Naive B cell (primary cell): ENCODE measurements at regions not wholly inside any gene's neighbourhood (a gene's known extent, or its start where the extent isn't known, plus 50 kb on each side); places are given as distances from the start of the nearest gene placed in this dataset.
A peak's percentile ranks its signal among the peaks of the same experiment; 100 is the strongest.

Experiments
- ATAC-seq, 2 donors: fragments of 150-1000 bp; cut with Tn5 transposase; 2 replicates each; pipeline ENCODE4 v1.10.0; 2021; ENCODE audit warnings: low read depth in 2 of 2, mild to moderate bottlenecking in 2 of 2, moderate library complexity in 2 of 2
- DNase-seq: peaks from one replicate; pipeline ENCODE4 v3.0.0; 2022
- H3K27ac Mint-ChIP-seq, 6 donors: one replicate each; pipeline ENCODE4 v1.8.0; 2020 to 2022; ENCODE audit warnings: mild to moderate bottlenecking in 6 of 6, mixed read lengths in 6 of 6, moderate library complexity in 5 of 6, inconsistent platforms in 2 of 6
- H3K27me3 Mint-ChIP-seq, 3 donors: one replicate each; pipeline ENCODE4 v1.8.0; 2021 to 2022; ENCODE audit warnings: mixed read lengths in 3 of 3, mild to moderate bottlenecking in 1 of 3
- H3K36me3 Mint-ChIP-seq, 2 donors: one replicate each; pipeline ENCODE4 v1.8.0; 2020 to 2022; ENCODE audit warnings: mixed read lengths in 2 of 2, inconsistent platforms in 1 of 2, mild to moderate bottlenecking in 1 of 2
- H3K4me1 Mint-ChIP-seq, 3 donors: one replicate each; pipeline ENCODE4 v1.8.0; 2020 to 2022; ENCODE audit warnings: mixed read lengths in 3 of 3, inconsistent platforms in 1 of 3, mild to moderate bottlenecking in 1 of 3, moderate library complexity in 1 of 3
- H3K4me3 Mint-ChIP-seq, 8 donors: one replicate each; pipeline ENCODE4 v1.8.0; 2020 to 2022; ENCODE audit warnings: mild to moderate bottlenecking in 8 of 8, mixed read lengths in 8 of 8, moderate library complexity in 8 of 8, inconsistent platforms in 2 of 8
- H3K9me3 Mint-ChIP-seq, 7 donors: one replicate each; pipeline ENCODE4 v1.8.0; 2020 to 2022; ENCODE audit warnings: mixed read lengths in 7 of 7, mild to moderate bottlenecking in 5 of 7, inconsistent platforms in 2 of 7, moderate library complexity in 1 of 7

DNA sequence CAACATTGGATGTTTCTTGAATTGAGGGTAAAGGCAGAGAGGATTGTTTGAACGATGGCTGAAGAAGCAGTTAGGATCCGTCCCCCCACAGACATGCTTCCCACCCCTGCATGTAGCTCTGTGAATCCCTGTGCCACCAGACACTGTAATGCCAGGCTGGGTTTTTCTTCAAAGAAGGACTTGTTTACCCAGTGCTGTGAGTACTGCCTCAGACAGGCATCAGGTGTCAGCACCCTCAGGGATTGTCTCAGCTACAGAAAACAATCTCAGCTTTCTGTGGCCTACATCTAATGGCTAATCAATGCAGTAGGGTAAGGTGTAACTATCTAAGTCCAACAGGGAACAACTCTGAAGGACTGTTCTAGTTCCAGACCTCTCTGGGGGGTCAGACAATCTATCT, 853.0 kb upstream of the EPHA7 start:
- no peaks in the 10 kb centered on the region for H3K36me3 Mint-ChIP-seq
- H3K27ac Mint-ChIP-seq = no peak overlapping the region
- H3K4me1 Mint-ChIP-seq = no peaks in the 10 kb centered on the region
- no peak overlapping the region for H3K4me3 Mint-ChIP-seq
- no peaks in the 10 kb centered on the region for H3K27me3 Mint-ChIP-seq
- DNase-seq (no peak), ATAC-seq (no peak)
- H3K9me3 Mint-ChIP-seq = peaks cover 0 to 8% (median 3%) of the 10 kb centered on the region in 7 donors

DNA sequence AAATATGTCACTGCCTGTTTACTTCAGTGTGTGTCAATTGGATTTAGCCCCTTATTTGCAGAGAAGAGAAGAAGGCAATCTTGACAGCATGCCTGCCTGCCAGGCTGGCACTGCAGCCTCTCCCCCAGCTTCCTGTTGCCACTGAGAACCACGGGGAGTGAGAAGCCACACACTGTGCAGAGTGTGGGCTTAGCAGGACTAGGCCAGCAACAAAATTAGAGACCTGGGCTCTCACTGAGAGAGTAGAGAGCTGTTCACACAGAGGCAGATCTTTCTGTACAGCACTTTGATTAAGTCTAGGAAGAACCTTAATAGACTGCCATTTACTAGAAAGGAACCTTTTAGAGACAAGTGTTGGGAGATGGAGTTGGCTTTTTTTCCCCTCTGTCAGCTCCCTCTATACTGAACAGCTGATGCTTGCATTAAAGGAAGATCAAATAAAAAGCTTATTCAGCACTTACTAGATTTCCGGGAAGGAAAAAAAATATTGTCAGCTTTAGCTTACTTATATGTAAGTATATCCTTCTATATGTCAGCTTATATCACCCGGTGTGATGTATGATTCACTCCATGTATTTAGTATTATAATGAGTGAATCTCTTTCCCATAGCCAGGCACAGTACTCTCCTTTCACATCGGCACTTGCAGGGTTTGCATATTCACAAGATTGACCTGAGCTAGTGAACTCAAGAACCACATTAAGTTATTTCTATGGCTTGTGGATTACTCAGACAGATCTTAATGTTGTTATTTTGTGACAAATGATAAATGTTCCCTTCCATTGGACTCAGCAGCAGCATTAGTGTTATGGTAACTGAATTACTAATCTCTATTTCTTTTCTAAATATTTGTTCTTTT, 851.0 kb upstream of the EPHA7 start:
- no peaks in the 10 kb centered on the region for H3K36me3 Mint-ChIP-seq
- peaks cover 0 to 19% (median 10%) of the 10 kb centered on the region in 7 donors for H3K9me3 Mint-ChIP-seq
- H3K4me1 Mint-ChIP-seq = no peaks in the 10 kb centered on the region
- H3K27ac Mint-ChIP-seq = no peak overlapping the region
- no peak overlapping the region for H3K4me3 Mint-ChIP-seq
- ATAC-seq (no peak), DNase-seq (no peak)
- no peaks in the 10 kb centered on the region for H3K27me3 Mint-ChIP-seq

DNA sequence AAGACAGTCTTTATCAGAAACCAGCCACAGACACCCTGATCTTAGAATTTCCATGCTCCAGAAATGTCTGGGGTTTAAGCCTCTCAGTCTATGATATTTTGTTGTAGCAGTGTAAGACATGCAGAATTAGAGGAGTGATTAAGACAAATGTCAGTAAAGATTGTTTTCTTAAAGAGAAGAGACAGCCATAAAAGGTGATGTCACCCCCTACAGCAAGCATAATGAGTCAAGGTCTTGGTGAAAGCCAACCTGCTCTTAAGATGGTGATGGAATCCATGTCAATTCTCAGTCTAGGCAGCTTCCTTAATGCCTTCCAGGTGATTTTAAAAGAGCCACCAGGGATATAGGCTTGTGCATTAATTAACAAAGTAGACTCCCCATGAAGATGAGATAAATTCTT, 849.9 kb upstream of the EPHA7 start:
- Mint-ChIP-seq H3K27ac (no peak overlapping the region), H3K36me3 (no peaks in the 10 kb centered on the region), H3K9me3 (peaks cover 2 to 28% (median 10%) of the 10 kb centered on the region in 7 donors), H3K27me3 (no peaks in the 10 kb centered on the region), H3K4me1 (no peaks in the 10 kb centered on the region), H3K4me3 (no peak overlapping the region)
- no peak for DNase-seq
- no peak for ATAC-seq

- H3K4me1 Mint-ChIP-seq = no peaks in the 10 kb centered on the region
- peaks cover 0 to 13% (median 8%) of the 10 kb centered on the region in 7 donors for H3K9me3 Mint-ChIP-seq
- ATAC-seq (no peak), DNase-seq (no peak)
- no peaks in the 10 kb centered on the region for H3K27me3 Mint-ChIP-seq
- H3K4me3 Mint-ChIP-seq = no peak overlapping the region
- H3K27ac Mint-ChIP-seq = no peak overlapping the region
- H3K36me3 Mint-ChIP-seq = no peaks in the 10 kb centered on the region
These were observed 841.4 kb upstream of the EPHA7 start for GRCh38 chr6:94260765-94261164.

GRCh38 chr6:94254689-94255088, 835.3 kb upstream of the EPHA7 start:
- ATAC-seq (no peak), DNase-seq (no peak)
- Mint-ChIP-seq H3K27me3 (no peaks in the 10 kb centered on the region), H3K27ac (no peak overlapping the region), H3K4me1 (no peaks in the 10 kb centered on the region), H3K4me3 (no peak overlapping the region), H3K36me3 (no peaks in the 10 kb centered on the region), H3K9me3 (no peaks in the 10 kb centered on the region)

DNA sequence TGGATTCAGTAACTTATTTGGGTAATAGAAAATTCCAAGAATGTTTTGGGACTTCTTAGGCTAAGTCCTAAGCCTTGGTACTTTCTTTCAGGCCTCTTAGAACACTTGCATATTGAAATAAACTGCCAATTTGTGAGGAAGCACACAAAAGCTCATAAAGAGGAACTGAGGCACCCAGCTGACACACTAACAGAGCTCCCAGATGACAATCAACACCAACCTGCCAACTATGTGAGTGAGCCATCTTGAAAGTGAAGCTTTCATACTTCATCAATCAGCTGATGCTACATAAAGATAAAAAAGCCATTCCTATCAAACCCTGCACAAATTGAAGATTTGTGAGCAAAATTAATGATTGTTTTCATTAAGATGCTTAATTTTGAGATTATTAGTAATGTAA, 832.5 kb upstream of the EPHA7 start:
- H3K27me3 Mint-ChIP-seq = no peaks in the 10 kb centered on the region
- no peak overlapping the region for H3K27ac Mint-ChIP-seq
- ATAC-seq (no peak), DNase-seq (no peak)
- H3K9me3 Mint-ChIP-seq = peaks cover 0 to 8% (median 0%) of the 10 kb centered on the region in 7 donors
- no peaks in the 10 kb centered on the region for H3K4me1 Mint-ChIP-seq
- no peak overlapping the region for H3K4me3 Mint-ChIP-seq
- no peaks in the 10 kb centered on the region for H3K36me3 Mint-ChIP-seq

GRCh38 chr6:94245395-94245794, 826.0 kb upstream of the EPHA7 start:
- Mint-ChIP-seq H3K4me1 (no peaks in the 10 kb centered on the region), H3K27me3 (no peaks in the 10 kb centered on the region), H3K36me3 (no peaks in the 10 kb centered on the region), H3K9me3 (peaks cover 0 to 9% (median 3%) of the 10 kb centered on the region in 7 donors), H3K4me3 (no peak overlapping the region), H3K27ac (no peak overlapping the region)
- ATAC-seq = no peak
- DNase-seq = no peak

DNA sequence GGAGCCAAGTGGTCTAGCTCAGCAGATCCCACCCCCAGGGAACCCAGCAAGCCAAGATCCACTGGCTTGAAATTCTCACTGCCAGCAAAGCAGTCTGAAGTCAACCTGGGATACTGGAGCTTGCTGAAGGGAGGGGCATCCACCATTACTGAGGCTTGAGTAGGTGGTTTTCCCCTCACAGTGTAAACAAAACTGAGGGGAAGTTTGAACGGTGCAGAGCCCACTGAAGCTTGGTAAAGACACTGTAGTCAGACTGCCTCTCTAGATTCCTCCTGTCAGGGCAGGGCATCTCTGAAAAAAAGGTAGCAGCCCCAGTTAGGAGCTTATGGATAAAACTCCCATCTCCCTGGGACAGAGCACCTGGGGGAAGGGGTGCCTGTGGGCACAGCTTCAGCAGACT, 819.5 kb upstream of the EPHA7 start:
- ATAC-seq = no peak
- no peak overlapping the region for H3K27ac Mint-ChIP-seq
- H3K4me3 Mint-ChIP-seq = no peak overlapping the region
- no peaks in the 10 kb centered on the region for H3K4me1 Mint-ChIP-seq
- H3K9me3 Mint-ChIP-seq = peaks cover 0 to 11% (median 0%) of the 10 kb centered on the region in 7 donors
- H3K27me3 Mint-ChIP-seq = no peaks in the 10 kb centered on the region
- no peak for DNase-seq
- H3K36me3 Mint-ChIP-seq = no peaks in the 10 kb centered on the region

- Mint-ChIP-seq H3K36me3 (no peaks in the 10 kb centered on the region), H3K4me3 (no peak overlapping the region), H3K4me1 (no peaks in the 10 kb centered on the region), H3K9me3 (peaks cover 0 to 4% (median 0%) of the 10 kb centered on the region in 7 donors), H3K27ac (no peak overlapping the region), H3K27me3 (no peaks in the 10 kb centered on the region)
- ATAC-seq (no peak), DNase-seq (no peak)
These were observed 808.4 kb upstream of the EPHA7 start for GRCh38 chr6:94227741-94228140.

DNA sequence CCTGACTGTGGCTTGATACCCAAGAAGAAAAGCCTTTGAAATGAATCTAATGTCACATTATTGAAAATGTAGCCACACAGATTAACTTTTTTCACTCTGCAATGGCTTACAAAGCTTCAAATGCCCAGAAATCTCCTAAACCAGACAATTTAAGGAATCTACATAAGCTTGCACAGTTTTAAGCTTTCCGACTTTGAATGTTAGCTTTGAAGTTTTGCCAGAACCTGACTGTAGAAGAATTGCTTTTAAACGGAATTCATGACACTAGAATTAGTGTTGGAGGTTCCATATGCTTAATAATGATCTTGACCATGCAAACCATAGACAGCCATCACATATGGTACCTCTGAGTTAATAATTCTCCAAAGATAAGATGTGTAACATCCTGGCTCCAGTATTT, 798.5 kb upstream of the EPHA7 start:
- Mint-ChIP-seq H3K36me3 (no peaks in the 10 kb centered on the region), H3K27me3 (no peaks in the 10 kb centered on the region), H3K27ac (no peak overlapping the region), H3K4me3 (no peak overlapping the region), H3K9me3 (peaks cover 0 to 3% (median 0%) of the 10 kb centered on the region in 7 donors), H3K4me1 (no peaks in the 10 kb centered on the region)
- DNase-seq = no peak
- ATAC-seq = no peak

- H3K9me3 Mint-ChIP-seq = peaks cover 0 to 3% (median 0%) of the 10 kb centered on the region in 7 donors
- H3K27ac Mint-ChIP-seq = no peak overlapping the region
- no peak overlapping the region for H3K4me3 Mint-ChIP-seq
- DNase-seq (no peak), ATAC-seq (no peak)
- H3K27me3 Mint-ChIP-seq = no peaks in the 10 kb centered on the region
- H3K4me1 Mint-ChIP-seq = no peaks in the 10 kb centered on the region
- H3K36me3 Mint-ChIP-seq = no peaks in the 10 kb centered on the region
These were observed 796.2 kb upstream of the EPHA7 start for GRCh38 chr6:94215552-94215951.

DNA sequence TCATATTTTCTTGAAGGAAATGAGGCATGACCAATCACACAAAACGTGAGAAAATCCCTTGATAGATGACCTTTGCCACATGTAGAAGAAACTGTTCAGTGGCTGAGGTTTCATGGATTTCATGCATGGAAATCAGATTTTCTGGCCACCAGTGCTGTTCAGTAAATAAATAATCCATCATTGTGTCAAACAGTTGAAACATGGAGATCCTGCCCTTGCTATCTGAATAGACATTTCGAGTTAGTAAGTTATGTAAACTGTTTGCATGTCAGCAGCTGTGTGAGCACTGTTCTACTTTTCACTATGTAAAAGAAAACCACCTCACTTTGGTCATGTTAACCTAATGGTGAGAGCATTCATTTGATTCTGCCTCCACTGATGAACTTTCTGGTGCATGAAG, 793.9 kb upstream of the EPHA7 start:
- H3K36me3 Mint-ChIP-seq = no peaks in the 10 kb centered on the region
- no peak overlapping the region for H3K4me3 Mint-ChIP-seq

GRCh38 chr6:94196891-94197290, 777.5 kb upstream of the EPHA7 start:
- peak overlapping the region in 1 of 6 donors; percentile 58 for H3K27ac Mint-ChIP-seq
- DNase-seq (no peak), ATAC-seq (no peak)
- H3K36me3 Mint-ChIP-seq = no peaks in the 10 kb centered on the region
- no peak overlapping the region for H3K4me3 Mint-ChIP-seq
- H3K27me3 Mint-ChIP-seq = no peaks in the 10 kb centered on the region
- H3K9me3 Mint-ChIP-seq = peaks cover 0 to 9% (median 0%) of the 10 kb centered on the region in 7 donors
- no peaks in the 10 kb centered on the region for H3K4me1 Mint-ChIP-seq

More for the DNA sequence above, 793.9 kb upstream of the EPHA7 start:
- no peaks in the 10 kb centered on the region for H3K4me1 Mint-ChIP-seq
- H3K9me3 Mint-ChIP-seq = peaks cover 0 to 3% (median 0%) of the 10 kb centered on the region in 7 donors
- DNase-seq = no peak
- no peak for ATAC-seq
- no peak overlapping the region for H3K27ac Mint-ChIP-seq
- H3K27me3 Mint-ChIP-seq = no peaks in the 10 kb centered on the region

DNA sequence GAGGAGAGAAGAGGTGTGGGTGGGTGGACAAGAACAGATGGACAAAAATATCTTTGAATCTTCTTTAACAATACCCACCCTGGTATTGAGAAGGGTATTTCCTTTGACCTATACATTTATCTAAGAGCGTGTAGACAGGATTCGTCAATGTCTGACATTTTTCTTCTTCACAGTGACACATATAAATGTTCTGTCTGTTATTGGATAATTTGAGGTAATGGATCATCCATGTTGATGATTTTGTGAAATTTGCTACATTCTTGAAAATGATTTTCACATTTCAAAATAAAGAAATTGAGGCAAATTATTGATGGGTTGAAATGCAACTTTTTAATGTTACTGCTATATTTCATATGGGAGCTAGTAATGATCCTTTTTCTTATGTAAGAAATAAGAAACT, 770.7 kb upstream of the EPHA7 start:
- Mint-ChIP-seq H3K4me3 (no peak overlapping the region), H3K36me3 (no peaks in the 10 kb centered on the region), H3K9me3 (peaks cover 2 to 14% (median 8%) of the 10 kb centered on the region in 7 donors), H3K27ac (no peak overlapping the region), H3K27me3 (no peaks in the 10 kb centered on the region), H3K4me1 (no peaks in the 10 kb centered on the region)
- DNase-seq = no peak
- no peak for ATAC-seq
